DND-41 (cell line): ENCODE measurements at regions not wholly inside any gene's neighbourhood (a gene's known extent, or its start where the extent isn't known, plus 50 kb on each side); places are given as distances from the start of the nearest gene placed in this dataset.

Experiments
- CTCF ChIP-seq: IDR thresholded peaks from 2 replicates; pipeline ENCODE4 v1.5.1; 2012; ENCODE audit warnings: borderline replicate concordance, low read length, moderate library complexity, mild to moderate bottlenecking; ENCODE audit not compliant: poor library complexity, severe bottlenecking; ENCODE audit errors: extremely low read depth
- EZH2 ChIP-seq: IDR thresholded peaks from 3 replicates; pipeline ENCODE4 v1.6.1; 2012; ENCODE audit warnings: borderline replicate concordance, low read depth, mild to moderate bottlenecking, moderate library complexity, low read length, inconsistent platforms; ENCODE audit not compliant: severe bottlenecking

DNA sequence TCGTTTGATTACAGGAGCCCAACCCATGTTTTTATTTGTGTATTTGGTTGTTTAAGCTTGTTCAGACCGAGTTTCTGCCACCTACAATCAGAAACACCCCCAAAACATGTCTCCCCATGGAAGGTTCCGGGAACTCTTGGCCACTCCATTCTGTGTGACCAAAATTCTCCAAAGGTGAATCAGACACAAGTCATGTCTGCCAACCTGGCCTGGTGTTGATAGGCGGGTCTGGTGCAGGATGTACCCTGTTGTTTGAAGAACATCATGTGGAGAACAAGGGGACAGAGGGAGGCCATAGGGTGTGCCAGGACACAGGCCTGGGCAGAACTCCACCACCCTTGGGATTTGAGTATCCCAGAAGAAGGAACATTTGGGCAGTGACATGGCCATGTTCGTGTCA is 147.1 kb upstream of the MYL2 start:
- TF ChIP-seq CTCF (no peak), EZH2 (no peak)
